Breast epithelium (tissue), 4 donors: ENCODE measurements at regions not wholly inside any gene's neighbourhood (a gene's known extent, or its start where the extent isn't known, plus 50 kb on each side); places are given as distances from the start of the nearest gene placed in this dataset.

ENCODE experiments used
- DNase-seq, 2 donors: peaks; one replicate each; pipeline ENCODE4 v3.0.0-alpha.2; 2019; ENCODE audit warnings: low spot score in 2 of 2
- H3K27ac ChIP-seq, 2 donors: fragments of 200-600 bp; sonication (generic) in 1 of 2; one replicate each; pipeline ENCODE4 v1.5.1; 2016 to 2019; ENCODE audit warnings: mild to moderate bottlenecking in 1 of 2
- H3K27me3 ChIP-seq, 2 donors: fragments of 200-600 bp; sonication (generic) in 1 of 2; one replicate each; pipeline versions ENCODE4 v1.5.1 to v1.6.0; 2017 to 2019; ENCODE audit warnings: control low read depth in 1 of 2, mild to moderate bottlenecking in 1 of 2
- H3K36me3 ChIP-seq: fragments of 200-600 bp; one replicate; pipeline ENCODE4 v1.5.1; 2019
- H3K4me1 ChIP-seq, 2 donors: fragments of 200-600 bp; sonication (generic); one replicate each; pipeline ENCODE4 v1.5.1; 2016 to 2019; ENCODE audit warnings: control low read depth in 1 of 2
- H3K4me3 ChIP-seq, 3 donors: fragments of 200-600 bp; sonication (generic); 1 replicate in 2 of 3; 2 replicates in 1 of 3; pipeline ENCODE4 v1.5.1; 2016 to 2019; ENCODE audit warnings: mild to moderate bottlenecking in 3 of 3, moderate library complexity in 2 of 3
- H3K9me3 ChIP-seq, 2 donors: fragments of 200-600 bp; sonication (generic) in 1 of 2; one replicate each; pipeline ENCODE4 v1.5.1; 2016 to 2019; ENCODE audit warnings: control low read depth in 1 of 2
- CTCF ChIP-seq, 3 donors: fragments of 450-650 bp; IDR thresholded peaks; one replicate each; pipeline ENCODE4 v1.5.1; 2016 to 2017; ENCODE audit warnings: antibody characterized with exemption in 3 of 3, mild to moderate bottlenecking in 3 of 3, moderate library complexity in 3 of 3
- POLR2A ChIP-seq: fragments of 450-650 bp; IDR thresholded peaks from one replicate; pipeline ENCODE4 v1.6.1; 2016; ENCODE audit warnings: antibody characterized with exemption, mild to moderate bottlenecking, moderate library complexity
- POLR2AphosphoS5 ChIP-seq, 3 donors: sonication (generic); formaldehyde crosslinking; IDR thresholded peaks; one replicate each; pipeline ENCODE4 v1.6.1; 2017; ENCODE audit warnings: antibody characterized with exemption in 3 of 3
- intact Hi-C: fragments of 100-400 bp; cut with DNase I; formaldehyde crosslinking; loops from one replicate; pipeline ENCODE4 v1.15.1; 2023; ENCODE audit warnings: low total_unique reads

DNA sequence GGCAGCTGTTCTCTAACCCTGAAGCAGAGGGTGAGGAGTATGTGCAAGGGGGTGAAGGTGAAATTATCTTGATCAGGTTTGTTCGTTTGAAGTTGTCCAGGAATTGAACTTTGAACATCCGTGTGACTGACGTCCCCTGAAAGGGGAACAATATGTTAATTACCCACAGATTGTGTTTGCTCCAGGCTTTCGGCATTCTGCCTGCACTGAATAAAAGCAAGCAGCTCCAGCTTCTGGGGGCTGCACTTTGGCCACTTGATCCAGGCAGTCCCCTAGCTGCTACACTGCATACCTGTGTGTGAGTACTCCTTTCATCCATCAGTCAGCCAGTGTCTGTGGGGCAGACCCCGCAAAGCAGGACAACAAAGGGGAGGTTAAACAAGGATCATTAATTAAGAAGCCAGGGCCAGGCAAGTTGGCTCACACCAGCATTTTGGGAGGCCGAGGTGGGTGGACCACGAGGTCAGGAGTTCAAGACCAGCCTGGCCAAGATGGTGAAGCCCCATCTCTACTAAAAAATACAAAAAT lies 104.8 kb upstream of the BTN3A2 start:
- no peak overlapping the region for H3K4me3 ChIP-seq
- DNase-seq: no peak
- no peaks in the 10 kb centered on the region for H3K36me3 ChIP-seq
- TF ChIP-seq CTCF (IDR thresholded peaks at IDR 0.05) (no peak), POLR2AphosphoS5 (IDR thresholded peaks at IDR 0.05) (no peak), POLR2A (no peak)
- no peaks in the 10 kb centered on the region for H3K27me3 ChIP-seq
- H3K9me3 ChIP-seq: no peaks in the 10 kb centered on the region
- intact Hi-C loops: no loop called here
- H3K4me1 ChIP-seq: no peaks in the 10 kb centered on the region
- no peak overlapping the region for H3K27ac ChIP-seq

GRCh38 chr6:26260725-26261490 lies 104.1 kb upstream of the BTN3A2 start:
- intact Hi-C loops: no loop called here
- no peaks in the 10 kb centered on the region for H3K36me3 ChIP-seq
- no peaks in the 10 kb centered on the region for H3K4me1 ChIP-seq
- H3K27ac ChIP-seq: no peak overlapping the region
- TF ChIP-seq POLR2AphosphoS5 (IDR thresholded peaks at IDR 0.05) (no peak), POLR2A (no peak), CTCF (IDR thresholded peaks at IDR 0.05) (no peak)
- H3K27me3 ChIP-seq: no peaks in the 10 kb centered on the region
- DNase-seq: no peak
- no peak overlapping the region for H3K4me3 ChIP-seq
- no peaks in the 10 kb centered on the region for H3K9me3 ChIP-seq

DNA sequence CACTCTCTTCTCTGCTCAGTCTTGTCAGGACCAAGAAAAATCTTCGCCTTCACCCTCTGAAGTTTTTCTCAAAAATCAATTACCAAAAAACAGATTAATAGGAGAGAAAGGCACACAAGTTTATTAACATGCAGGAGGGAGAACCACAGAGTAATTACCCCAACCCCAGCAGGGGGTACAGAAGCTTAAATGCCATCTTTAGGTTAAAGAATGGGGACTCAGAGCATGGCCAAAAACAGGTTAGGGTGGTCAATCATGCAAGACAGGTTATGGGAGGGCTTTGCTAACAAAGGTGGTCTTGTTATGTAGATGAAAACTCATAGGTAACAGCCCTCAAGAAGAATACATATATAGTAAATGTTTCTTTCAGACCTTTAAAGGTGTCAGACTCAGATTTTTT lies 100.5 kb upstream of the BTN3A2 start:
- no peaks in the 10 kb centered on the region for H3K4me1 ChIP-seq
- no peaks in the 10 kb centered on the region for H3K9me3 ChIP-seq
- TF ChIP-seq POLR2A (no peak), CTCF (IDR thresholded peaks at IDR 0.05) (no peak), POLR2AphosphoS5 (IDR thresholded peaks at IDR 0.05) (no peak)
- no peak overlapping the region for H3K27ac ChIP-seq
- no peak for DNase-seq
- intact Hi-C loops: no loop called here
- H3K27me3 ChIP-seq: peaks cover 0 to under 1% of the 10 kb centered on the region in 2 donors
- H3K36me3 ChIP-seq: no peaks in the 10 kb centered on the region
- no peak overlapping the region for H3K4me3 ChIP-seq

GRCh38 chr6:26267083-26267589 lies 97.9 kb upstream of the BTN3A2 start:
- no peak overlapping the region for H3K4me3 ChIP-seq
- intact Hi-C loops: no loop called here
- no peak overlapping the region for H3K27ac ChIP-seq
- H3K9me3 ChIP-seq: no peaks in the 10 kb centered on the region
- H3K27me3 ChIP-seq: peaks cover 0 to 15% of the 10 kb centered on the region in 2 donors
- TF ChIP-seq POLR2A: no peak
- no peak for TF ChIP-seq POLR2AphosphoS5 (IDR thresholded peaks at IDR 0.05)
- TF ChIP-seq CTCF (IDR thresholded peaks at IDR 0.05): no peak
- no peaks in the 10 kb centered on the region for H3K36me3 ChIP-seq
- H3K4me1 ChIP-seq: peaks cover 0 to 3% of the 10 kb centered on the region in 2 donors
- DNase-seq: no peak

- intact Hi-C loops: no loop called here
- no peaks in the 10 kb centered on the region for H3K9me3 ChIP-seq
- TF ChIP-seq POLR2A: no peak
- TF ChIP-seq CTCF (IDR thresholded peaks at IDR 0.05): no peak
- TF ChIP-seq POLR2AphosphoS5 (IDR thresholded peaks at IDR 0.05): no peak
- no peak overlapping the region for H3K4me3 ChIP-seq
- H3K36me3 ChIP-seq: no peaks in the 10 kb centered on the region
- H3K27ac ChIP-seq: no peak overlapping the region
- H3K27me3 ChIP-seq: peaks cover 0 to 15% of the 10 kb centered on the region in 2 donors
- no peak for DNase-seq
- peaks cover 0 to 3% of the 10 kb centered on the region in 2 donors for H3K4me1 ChIP-seq
Observed at GRCh38 chr6:26268659-26269402, 96.2 kb upstream of the BTN3A2 start.
